HepG2 (cell line): ENCODE measurements at regions not wholly inside any gene's neighbourhood (a gene's known extent, or its start where the extent isn't known, plus 50 kb on each side); places are given as distances from the start of the nearest gene placed in this dataset.
"Not testable (repeated sequence)": the region's sequence is repeated elsewhere in the genome, so short reads cannot be mapped to it uniquely, and the experiment has no call there.

Experiments
- ATAC-seq: fragments of 200-7000 bp; cut with Tn5 transposase; 3 replicates; pipeline ENCODE4 v1.9.1; 2020; ENCODE audit warnings: mild to moderate bottlenecking, moderate library complexity
- BruUV-seq: library from RNA; stranded (reverse); fragments of 400-500 nt; replicated peaks from 2 replicates; lab custom pipeline; 2021; lab: Mats Ljungman, UMichigan
- CTCF ChIA-PET: fragments of 300-600 bp; formaldehyde crosslinking; extraction: SDS; loops from one replicate; lab custom pipeline; 2021; ENCODE audit warnings: low total read pairs, inconsistent platforms, low intra/inter-chr PET ratio; lab: Yijun Ruan, JAX
- POLR2A ChIA-PET: fragments of 350-600 bp; sonication (Branson Sonifier 250); formaldehyde crosslinking; loops from one replicate; lab custom pipeline; 2020; ENCODE audit warnings: antibody characterized with exemption, inconsistent platforms; lab: Yijun Ruan, JAX
- DNase-seq: peaks from one replicate; pipeline ENCODE4 v3.0.0-alpha.2; 2015; ENCODE audit warnings: low spot score
- FAIRE-seq: peaks from 3 replicates; lab custom pipeline; 2011; peaks lifted over from hg19 to GRCh38; lab: Jason Lieb, UNC
- H2AFZ ChIP-seq: one replicate; pipeline ENCODE4 v1.6.1; 2011; ENCODE audit warnings: low read length, inconsistent platforms
- H3K27ac ChIP-seq: fragments of 300-600 bp; 3 replicates; pipeline ENCODE4 v1.8.0; 2011; ENCODE audit warnings: mixed run types, mild to moderate bottlenecking, mixed read lengths, low read length, inconsistent platforms; ENCODE audit not compliant: insufficient read depth; ENCODE audit errors: extremely low read length
- H3K27me3 ChIP-seq, 2 experiments: fragments of 200-600 bp in 1 of 2; 2 replicates in 1 of 2; 3 replicates in 1 of 2; pipeline versions ENCODE4 v1.6.0 to v1.8.0; 2011; ENCODE audit warnings: low read length in 2 of 2, mild to moderate bottlenecking in 2 of 2, moderate library complexity in 2 of 2, inconsistent platforms in 1 of 2; ENCODE audit not compliant: insufficient read depth in 2 of 2, control insufficient read depth in 1 of 2
- H3K36me3 ChIP-seq, 2 experiments: fragments of 200-600 bp in 1 of 2; replicated peaks in 1 of 2; 2 replicates in 1 of 2; 3 replicates in 1 of 2; pipeline versions ENCODE4 v1.5.1 to v1.8.0; 2011; ENCODE audit warnings: low read length in 2 of 2, inconsistent platforms in 1 of 2; ENCODE audit not compliant: insufficient read depth in 2 of 2, control insufficient read depth in 1 of 2
- H3K4me1 ChIP-seq: 2 replicates; pipeline ENCODE4 v1.5.1; 2012; ENCODE audit warnings: low read length, inconsistent platforms; ENCODE audit not compliant: insufficient read depth
- H3K4me2 ChIP-seq: 2 replicates; pipeline ENCODE4 v1.6.0; 2011; ENCODE audit warnings: low read depth, low read length, inconsistent platforms
- H3K4me3 ChIP-seq, 3 experiments: fragments of 200-600 bp in 1 of 3; sonication (generic), shearing (Covaris generic) in 1 of 3; replicated peaks in 1 of 3; 2 replicates each; pipeline ENCODE4 v1.5.1; 2011 to 2016; ENCODE audit warnings: low read length in 3 of 3, inconsistent platforms in 2 of 3, low read depth in 2 of 3, mild to moderate bottlenecking in 2 of 3, control low read depth in 1 of 3, mixed read lengths in 1 of 3; ENCODE audit not compliant: insufficient read depth in 1 of 3
- H3K79me2 ChIP-seq: one replicate; pipeline ENCODE4 v1.6.1; 2011; ENCODE audit warnings: low read length, inconsistent platforms; ENCODE audit not compliant: insufficient read depth
- H3K9ac ChIP-seq: 2 replicates; pipeline ENCODE4 v1.6.0; 2011; ENCODE audit warnings: mild to moderate bottlenecking, low read depth, low read length, inconsistent platforms; ENCODE audit not compliant: insufficient read depth
- H3K9me3 ChIP-seq: 2 replicates; pipeline ENCODE4 v1.5.1; 2012; ENCODE audit warnings: mild to moderate bottlenecking, low read length
- H4K20me1 ChIP-seq: 2 replicates; pipeline ENCODE4 v1.6.0; 2011; ENCODE audit warnings: inconsistent platforms, mild to moderate bottlenecking, low read length, moderate library complexity; ENCODE audit not compliant: insufficient read depth
- HMG20B ChIP-seq: conservative IDR thresholded peaks from 2 replicates; pipeline ENCODE4 v1.6.1; 2016; ENCODE audit warnings: missing genetic modification reagents, missing compliant biosample characterization
- HNF4G ChIP-seq, 2 experiments: sonication (generic) in 1 of 2; formaldehyde crosslinking in 1 of 2; IDR thresholded peaks; 2 replicates each; pipeline versions ENCODE4 v1.4.0 to v1.6.1; 2011 to 2020; ENCODE audit warnings: borderline replicate concordance in 2 of 2, low read depth in 2 of 2, mild to moderate bottlenecking in 2 of 2, low read length in 1 of 2, missing genetic modification reagents in 1 of 2, moderate library complexity in 1 of 2
- NFAT5 ChIP-seq: sonication (generic); formaldehyde crosslinking; IDR thresholded peaks from 2 replicates; pipeline ENCODE4 v1.4.0; 2020; ENCODE audit warnings: missing genetic modification reagents
- RBM39 ChIP-seq: fragments of 200-400 bp; formaldehyde crosslinking; IDR thresholded peaks from one replicate; pipeline ENCODE4 v1.6.1; 2018; ENCODE audit warnings: antibody characterized with exemption, mild to moderate bottlenecking, low read depth, low read length; ENCODE audit not compliant: poor library complexity, severe bottlenecking
- SNAPC2 ChIP-seq: sonication (generic); formaldehyde crosslinking; IDR thresholded peaks from 2 replicates; pipeline ENCODE4 v1.8.1; 2022; ENCODE audit warnings: mild to moderate bottlenecking, missing genetic modification reagents
- WGBS: methylation state at CpG from one replicate; pipeline ENCODE4 v1.1.6; 2017; ENCODE audit warnings: low lambda C conversion rate; 5-methylcytosine and 5-hydroxymethylcytosine counted together
- in situ Hi-C: cut with HindIII; loops from 2 replicates; pipeline ENCODE4 v1.10.0; 2017; ENCODE audit warnings: low pct_unique_long_range_greater_than_20kb; ENCODE audit not compliant: extremely low pct_ligation_motif_present
- intact Hi-C: fragments of 100-400 bp; cut with micrococcal nuclease; formaldehyde crosslinking; loops from one replicate; pipeline ENCODE4 v1.10.0; 2022; ENCODE audit not compliant: unreplicated experiment

GRCh38 chr7:29723599-29723998 is 82.7 kb upstream of the WIPF3 start:
- H3K9ac ChIP-seq: no peak overlapping the region
- TF ChIP-seq SNAPC2 (CRISPR knock-in tag): no peak
- TF ChIP-seq RBM39: no peak
- TF ChIP-seq NFAT5 (CRISPR knock-in tag): no peak
- TF ChIP-seq HMG20B (CRISPR knock-in tag): no peak
- no peak for TF ChIP-seq HNF4G (IDR thresholded peaks at IDR 0.05; ENCODE audit: borderline replicate concordance, low read depth, low read length)
- TF ChIP-seq HNF4G (CRISPR knock-in tag; IDR thresholded peaks at IDR 0.05; ENCODE audit: borderline replicate concordance, low read depth): no peak
- ATAC-seq: no peak
- no peak overlapping the region for H3K4me2 ChIP-seq
- H3K4me1 ChIP-seq: no peaks in the 10 kb centered on the region
- FAIRE-seq: no peak
- BruUV-seq: no TSS peak
- no peaks in the 10 kb centered on the region for H3K9me3 ChIP-seq
- intact Hi-C loops (no loop called here), in situ Hi-C loops (no loop called here)
- no peak overlapping the region for H3K4me3 ChIP-seq
- no peak for DNase-seq
- ChIA-PET POLR2A (no interaction called here), CTCF (no interaction called here)
- no peak overlapping the region for H3K27ac ChIP-seq
- H4K20me1 ChIP-seq: no peaks in the 10 kb centered on the region
- no peaks in the 10 kb centered on the region for H3K36me3 ChIP-seq
- no peak overlapping the region for H2AFZ ChIP-seq
- no peaks in the 10 kb centered on the region for H3K79me2 ChIP-seq
- 67% methylated on average over 5 of the region's 5 CpGs for WGBS
- H3K27me3 ChIP-seq: no peaks in the 10 kb centered on the region

GRCh38 chr7:29729534-29730165 is 76.7 kb upstream of the WIPF3 start:
- H3K4me1 ChIP-seq, in situ Hi-C loops, H3K4me2 ChIP-seq, H3K9me3 ChIP-seq, H3K27me3 ChIP-seq, POLR2A ChIA-PET, DNase-seq, H2AFZ ChIP-seq, ATAC-seq, H3K9ac ChIP-seq, H3K79me2 ChIP-seq, H3K4me3 ChIP-seq, H3K27ac ChIP-seq, CTCF ChIA-PET, H4K20me1 ChIP-seq, intact Hi-C loops, H3K36me3 ChIP-seq, FAIRE-seq, BruUV-seq: not testable (repeated sequence)
- WGBS: 13% methylated on average over 4 of the region's 4 CpGs
